Fibroblast of gingiva (primary cell): ENCODE measurements at regions not wholly inside any gene's neighbourhood (a gene's known extent, or its start where the extent isn't known, plus 50 kb on each side); places are given as distances from the start of the nearest gene placed in this dataset.
A peak's percentile ranks its signal among the peaks of the same experiment; 100 is the strongest.
"Not testable (repeated sequence)": the region's sequence is repeated elsewhere in the genome, so short reads cannot be mapped to it uniquely, and the experiment has no call there.

Source experiments
- DNase-seq: peaks from one replicate; pipeline ENCODE4 v3.0.0-alpha.2; 2011; ENCODE audit warnings: low read depth

GRCh38 chr3:16055606-16056211 is 118.8 kb upstream of the GALNT15 start:
- no peak for DNase-seq

DNA sequence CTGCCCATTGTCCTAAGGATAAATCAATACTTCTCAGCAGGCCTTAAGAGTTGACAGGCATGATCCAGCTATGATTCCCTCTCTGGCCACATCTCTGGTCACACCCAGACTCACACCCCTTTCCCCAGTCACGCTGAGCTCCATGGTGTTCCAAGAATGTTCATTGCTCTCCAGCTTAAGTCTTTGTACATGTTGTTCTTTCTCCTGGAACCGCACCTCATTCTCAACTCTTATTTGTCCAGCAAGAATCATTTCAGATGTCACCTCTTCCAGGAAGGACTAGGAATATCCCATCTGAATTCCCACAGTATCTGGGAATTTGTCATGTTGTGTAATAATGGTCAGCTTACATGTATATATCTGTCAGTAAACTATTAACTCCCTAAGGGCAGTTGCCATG is 118.3 kb upstream of the GALNT15 start:
- peak; percentile 89 for DNase-seq

DNA sequence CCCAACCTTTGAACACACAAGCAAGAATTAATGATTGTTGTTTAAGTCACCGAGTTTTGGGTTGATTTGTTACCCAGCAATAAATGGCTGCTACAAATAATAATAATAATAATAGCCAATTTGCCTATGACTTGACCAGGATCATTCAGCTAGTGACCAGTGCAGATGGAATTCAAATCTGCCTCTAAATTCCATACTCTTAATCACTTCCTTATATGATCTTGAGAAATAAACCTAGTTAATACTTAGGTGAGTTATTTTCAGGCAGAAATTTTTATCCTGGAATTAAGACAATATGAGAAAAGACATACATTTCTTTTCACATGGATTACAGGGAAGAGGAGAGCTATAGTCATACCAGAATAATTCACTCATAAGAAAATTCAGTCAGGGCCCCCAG is 116.0 kb upstream of the GALNT15 start:
- no peak for DNase-seq

GRCh38 chr3:16059081-16059537 is 115.4 kb upstream of the GALNT15 start:
- DNase-seq = peak; percentile 21

GRCh38 chr3:16059711-16060357 is 114.6 kb upstream of the GALNT15 start:
- no peak for DNase-seq

- peak; percentile 100 for DNase-seq
Measured at GRCh38 chr3:16060358-16060852, 114.1 kb upstream of the GALNT15 start.

DNA sequence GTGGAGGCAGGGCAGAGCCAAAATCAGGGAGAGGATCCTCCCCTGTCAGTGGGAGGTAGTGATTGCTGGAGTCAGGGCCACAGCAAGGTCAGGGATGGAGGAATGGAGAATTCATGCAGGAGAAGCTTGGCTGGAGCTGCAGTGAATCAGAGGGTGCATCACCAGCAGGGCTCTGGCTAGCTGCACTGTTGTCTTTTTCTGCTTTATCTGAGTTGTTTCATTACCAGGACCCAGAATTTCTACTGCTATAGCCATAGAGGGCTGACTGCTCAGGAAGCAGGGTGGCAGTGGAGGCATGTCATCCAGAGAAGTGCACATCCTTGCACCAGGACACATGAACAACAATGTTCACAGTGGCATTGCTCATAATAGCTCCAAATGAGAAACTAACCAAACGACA is 113.5 kb upstream of the GALNT15 start:
- peak; percentile 93 for DNase-seq

DNA sequence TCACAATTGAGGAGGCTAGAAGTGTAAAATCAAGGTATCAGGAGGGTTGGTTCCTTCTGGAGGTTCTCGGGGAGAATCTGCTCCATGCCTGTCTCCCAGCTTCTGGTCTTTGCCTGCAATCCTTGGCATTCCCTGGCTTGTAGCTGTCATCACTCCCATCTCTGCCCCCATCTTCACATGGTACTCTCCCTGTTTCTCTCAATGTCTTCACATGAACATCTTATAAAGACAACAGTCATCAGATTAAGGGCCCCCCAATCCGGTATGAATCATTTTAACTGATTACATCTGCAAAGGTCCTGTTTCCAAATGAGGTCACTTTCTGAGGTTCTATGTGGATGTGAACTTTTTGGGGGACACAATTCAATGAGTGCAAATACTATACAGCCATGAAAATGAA is 113.0 kb upstream of the GALNT15 start:
- DNase-seq = no peak

DNA sequence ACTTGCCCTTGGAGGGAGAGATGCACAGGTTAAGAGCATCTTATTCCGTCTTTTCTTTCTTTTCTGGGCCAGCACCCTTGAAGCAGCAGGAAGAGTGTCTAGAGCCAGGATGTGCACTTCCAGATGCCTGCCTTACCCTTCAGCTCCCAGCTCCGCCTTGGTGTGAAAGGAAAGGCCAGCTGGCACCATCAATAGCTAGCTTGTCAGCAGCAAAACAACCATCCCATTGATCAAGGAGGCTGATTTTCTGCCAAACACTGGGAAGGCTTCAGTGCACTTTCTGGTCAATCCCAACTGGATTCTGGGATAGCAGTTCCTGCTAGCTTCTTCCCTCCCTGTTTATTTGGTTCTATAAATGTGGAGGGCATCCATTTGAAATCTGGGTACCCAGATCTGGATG is 110.9 kb upstream of the GALNT15 start:
- DNase-seq = no peak

GRCh38 chr3:16064642-16065414 is 109.7 kb upstream of the GALNT15 start:
- DNase-seq = peak; percentile 91

GRCh38 chr3:16066545-16066944 is 107.9 kb upstream of the GALNT15 start:
- no peak for DNase-seq

- peak; percentile 46 for DNase-seq
Measured at GRCh38 chr3:16066975-16067374, 107.5 kb upstream of the GALNT15 start.

DNA sequence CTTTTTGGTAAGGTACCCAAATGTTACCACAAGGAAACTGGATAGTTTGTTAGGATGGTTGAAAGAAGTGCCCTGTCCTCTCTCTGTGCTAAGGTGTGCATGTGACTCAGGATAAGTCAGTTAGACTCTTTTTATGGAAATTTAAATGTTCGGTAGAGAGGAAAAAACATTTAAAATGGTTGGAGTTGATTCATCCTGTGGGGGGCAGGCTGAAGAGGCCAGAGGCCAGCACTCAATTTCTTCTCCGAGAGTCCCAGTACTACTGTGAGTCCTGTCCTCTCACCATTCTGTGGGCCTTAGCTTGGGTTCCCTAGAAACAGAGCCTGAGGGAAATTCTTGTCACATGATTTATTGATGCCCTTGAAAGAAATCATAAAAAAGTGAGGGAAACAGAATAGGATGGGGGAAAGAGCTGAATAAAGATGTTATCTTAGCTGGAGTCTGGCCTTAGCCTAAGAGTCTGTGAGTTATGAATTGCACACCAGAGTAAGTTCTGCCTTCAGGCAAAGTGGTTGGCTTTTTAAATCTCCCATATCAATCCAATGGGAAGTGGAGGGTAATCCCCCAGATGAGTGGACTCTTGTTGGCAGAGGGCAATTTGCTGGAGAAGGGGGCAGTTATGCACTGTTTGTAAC is 106.5 kb upstream of the GALNT15 start:
- DNase-seq = no peak

- DNase-seq = peak; percentile 84
Measured at GRCh38 chr3:16069149-16069922, 105.1 kb upstream of the GALNT15 start.

DNA sequence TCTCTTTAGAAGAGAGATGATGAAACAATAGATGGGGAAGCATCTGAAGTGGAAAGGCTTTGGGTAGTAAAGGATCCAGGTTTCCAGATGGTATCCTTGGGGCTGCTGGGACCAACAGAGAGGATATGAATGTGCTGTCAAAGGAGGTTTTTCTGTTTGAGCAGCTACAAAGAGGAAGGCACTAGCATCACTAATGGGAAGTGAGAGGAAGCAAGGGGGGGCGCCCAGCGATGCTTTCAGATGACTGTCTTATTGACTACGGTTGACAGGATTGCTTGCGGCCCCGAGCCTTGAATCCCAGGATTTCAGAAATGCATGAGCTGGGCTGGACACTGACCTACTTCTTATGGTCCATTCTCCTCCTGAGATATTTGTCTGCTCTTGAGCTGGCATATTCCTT is 103.8 kb upstream of the GALNT15 start:
- no peak for DNase-seq

DNA sequence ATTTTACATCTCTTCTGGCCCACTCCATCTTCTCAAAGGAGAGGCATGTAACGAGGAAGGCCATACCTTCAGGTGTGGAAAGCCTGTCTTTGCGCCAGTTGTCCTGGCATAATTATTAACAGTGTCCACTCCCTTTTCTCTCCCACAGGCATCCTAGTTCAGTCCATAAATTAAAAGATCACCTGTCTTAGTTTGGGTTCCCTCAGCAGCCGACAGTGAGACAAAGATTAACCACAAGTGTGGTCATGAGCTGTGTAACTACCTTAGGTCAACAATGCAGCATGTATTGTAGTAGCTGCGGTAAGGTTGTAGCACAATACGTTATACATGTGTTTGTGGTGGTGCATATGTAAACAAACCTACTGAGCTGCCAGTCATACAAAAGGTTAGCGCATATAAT is 103.3 kb upstream of the GALNT15 start:
- no peak for DNase-seq

GRCh38 chr3:16072420-16073110 is 101.9 kb upstream of the GALNT15 start:
- DNase-seq = no peak

GRCh38 chr3:16073203-16073602 is 101.3 kb upstream of the GALNT15 start:
- DNase-seq = no peak

GRCh38 chr3:16073990-16074671 is 100.3 kb upstream of the GALNT15 start:
- DNase-seq = not testable (repeated sequence)

- DNase-seq = no peak
Measured at GRCh38 chr3:16075647-16076046, 98.8 kb upstream of the GALNT15 start.

GRCh38 chr3:16076564-16076963 is 97.9 kb upstream of the GALNT15 start:
- DNase-seq = no peak
